Esophagus muscularis mucosa (tissue), 4 donors: ENCODE measurements at regions not wholly inside any gene's neighbourhood (a gene's known extent, or its start where the extent isn't known, plus 50 kb on each side); places are given as distances from the start of the nearest gene placed in this dataset.

ENCODE experiments used
- EP300 ChIP-seq: sonication (generic); formaldehyde crosslinking; IDR thresholded peaks from one replicate; pipeline ENCODE4 v1.6.1; 2017; ENCODE audit warnings: antibody characterized with exemption
- POLR2A ChIP-seq: fragments of 450-650 bp; IDR thresholded peaks from one replicate; pipeline ENCODE4 v1.6.1; 2017; ENCODE audit warnings: antibody characterized with exemption, moderate library complexity, mild to moderate bottlenecking, low read depth
- POLR2AphosphoS5 ChIP-seq, 2 donors: sonication (generic); formaldehyde crosslinking; IDR thresholded peaks; one replicate each; pipeline ENCODE4 v1.6.1; 2017; ENCODE audit warnings: antibody characterized with exemption in 2 of 2
- TF ChIP-seq, protein P1 (sequence below), 3 experiments: fragments of 200-600 bp in 2 of 3; fragments of 450-650 bp in 1 of 3; sonication (generic) in 2 of 3; IDR thresholded peaks; one replicate each; pipeline ENCODE4 v1.5.1; 2017 to 2019; ENCODE audit warnings: antibody characterized with exemption in 3 of 3, mild to moderate bottlenecking in 2 of 3, moderate library complexity in 1 of 3

DNA sequence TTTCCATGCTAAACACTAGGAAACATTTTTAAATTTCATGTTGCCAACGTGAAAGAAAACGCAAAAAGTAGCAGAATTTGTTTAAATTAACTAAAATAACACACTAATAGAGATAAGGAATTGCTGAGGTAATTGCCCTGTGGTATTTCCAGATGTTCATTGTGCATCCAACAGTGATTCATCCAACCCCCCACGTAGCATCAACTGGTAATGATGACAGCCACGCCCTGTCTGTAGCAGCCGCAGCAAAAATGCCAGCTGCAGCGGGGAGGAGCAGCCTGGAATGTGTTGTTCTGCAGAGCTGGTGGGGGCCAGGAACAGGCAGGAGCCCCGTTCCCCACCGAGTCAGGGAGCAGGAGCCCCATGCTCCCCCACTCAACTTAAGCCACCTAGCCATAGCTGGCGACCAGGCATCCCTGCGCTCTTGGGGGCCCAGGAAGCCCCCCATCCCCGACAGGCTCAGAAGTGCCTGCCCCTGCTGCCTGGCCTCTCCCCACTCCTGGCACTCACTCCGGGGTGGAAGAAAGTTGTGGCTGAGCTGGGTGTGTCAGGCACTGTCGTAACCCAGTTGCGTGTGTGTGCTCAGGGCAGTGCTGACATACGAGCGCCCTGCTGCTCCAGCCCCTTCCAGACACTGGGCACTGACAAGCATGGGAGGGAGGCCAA, 695.1 kb upstream of the ACVR2A start:
- TF ChIP-seq, protein P1, sequence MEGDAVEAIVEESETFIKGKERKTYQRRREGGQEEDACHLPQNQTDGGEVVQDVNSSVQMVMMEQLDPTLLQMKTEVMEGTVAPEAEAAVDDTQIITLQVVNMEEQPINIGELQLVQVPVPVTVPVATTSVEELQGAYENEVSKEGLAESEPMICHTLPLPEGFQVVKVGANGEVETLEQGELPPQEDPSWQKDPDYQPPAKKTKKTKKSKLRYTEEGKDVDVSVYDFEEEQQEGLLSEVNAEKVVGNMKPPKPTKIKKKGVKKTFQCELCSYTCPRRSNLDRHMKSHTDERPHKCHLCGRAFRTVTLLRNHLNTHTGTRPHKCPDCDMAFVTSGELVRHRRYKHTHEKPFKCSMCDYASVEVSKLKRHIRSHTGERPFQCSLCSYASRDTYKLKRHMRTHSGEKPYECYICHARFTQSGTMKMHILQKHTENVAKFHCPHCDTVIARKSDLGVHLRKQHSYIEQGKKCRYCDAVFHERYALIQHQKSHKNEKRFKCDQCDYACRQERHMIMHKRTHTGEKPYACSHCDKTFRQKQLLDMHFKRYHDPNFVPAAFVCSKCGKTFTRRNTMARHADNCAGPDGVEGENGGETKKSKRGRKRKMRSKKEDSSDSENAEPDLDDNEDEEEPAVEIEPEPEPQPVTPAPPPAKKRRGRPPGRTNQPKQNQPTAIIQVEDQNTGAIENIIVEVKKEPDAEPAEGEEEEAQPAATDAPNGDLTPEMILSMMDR (IDR thresholded peaks at IDR 0.05) = no peak
- no peak for TF ChIP-seq POLR2AphosphoS5 (IDR thresholded peaks at IDR 0.05)
- no peak for TF ChIP-seq POLR2A
- no peak for TF ChIP-seq EP300
